ENCODE measurements at regions not wholly inside any gene's neighbourhood (a gene's known extent, or its start where the extent isn't known, plus 50 kb on each side); places are given as distances from the start of the nearest gene placed in this dataset.
A peak's percentile ranks its signal among the peaks of the same experiment; 100 is the strongest.
"Not testable (repeated sequence)": the region's sequence is repeated elsewhere in the genome, so short reads cannot be mapped to it uniquely, and the experiment has no call there.

DNA sequence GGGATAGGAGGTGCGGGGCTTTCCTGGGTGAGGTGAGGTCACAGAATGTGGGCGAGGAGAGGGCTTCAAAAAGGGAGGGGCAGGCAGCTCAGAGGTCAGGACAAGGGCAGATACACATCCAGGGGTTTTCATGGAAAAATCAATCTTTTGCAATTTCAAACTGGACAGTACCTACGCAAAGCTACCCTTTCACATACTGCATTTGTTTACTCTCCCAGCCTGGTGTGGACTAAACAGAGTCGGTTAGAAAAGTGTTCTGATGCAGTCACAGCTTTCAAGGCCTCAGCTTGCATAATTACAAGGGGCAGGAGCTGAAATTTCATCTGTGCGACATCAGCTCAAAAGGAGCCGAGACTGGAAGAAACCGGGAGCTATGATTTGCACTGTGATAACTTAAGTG is 309.9 kb upstream of the SOX1 start:
- not testable (repeated sequence) for DNase-seq (ENCODE audit: low spot score)

DNA sequence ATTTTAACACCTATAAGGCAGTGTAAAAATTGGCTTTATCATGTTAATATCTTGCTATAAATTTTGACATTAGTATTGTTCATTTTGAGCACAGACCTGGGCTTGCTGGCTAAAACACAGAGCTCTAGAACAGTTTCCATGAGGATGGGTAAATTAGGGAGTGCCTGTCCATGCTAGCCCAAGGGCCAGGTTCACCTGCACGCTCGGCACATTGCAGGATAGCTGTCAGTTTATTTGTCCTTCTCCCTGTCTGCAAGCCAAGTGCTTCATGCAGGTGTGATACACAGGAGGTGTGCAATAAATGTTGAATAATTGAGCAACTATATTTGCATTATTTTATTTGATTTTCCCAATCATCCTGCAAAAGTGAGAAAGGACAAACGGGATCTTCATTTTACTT is 309.3 kb upstream of the SOX1 start:
- DNase-seq (ENCODE audit: low spot score): not testable (repeated sequence)

DNA sequence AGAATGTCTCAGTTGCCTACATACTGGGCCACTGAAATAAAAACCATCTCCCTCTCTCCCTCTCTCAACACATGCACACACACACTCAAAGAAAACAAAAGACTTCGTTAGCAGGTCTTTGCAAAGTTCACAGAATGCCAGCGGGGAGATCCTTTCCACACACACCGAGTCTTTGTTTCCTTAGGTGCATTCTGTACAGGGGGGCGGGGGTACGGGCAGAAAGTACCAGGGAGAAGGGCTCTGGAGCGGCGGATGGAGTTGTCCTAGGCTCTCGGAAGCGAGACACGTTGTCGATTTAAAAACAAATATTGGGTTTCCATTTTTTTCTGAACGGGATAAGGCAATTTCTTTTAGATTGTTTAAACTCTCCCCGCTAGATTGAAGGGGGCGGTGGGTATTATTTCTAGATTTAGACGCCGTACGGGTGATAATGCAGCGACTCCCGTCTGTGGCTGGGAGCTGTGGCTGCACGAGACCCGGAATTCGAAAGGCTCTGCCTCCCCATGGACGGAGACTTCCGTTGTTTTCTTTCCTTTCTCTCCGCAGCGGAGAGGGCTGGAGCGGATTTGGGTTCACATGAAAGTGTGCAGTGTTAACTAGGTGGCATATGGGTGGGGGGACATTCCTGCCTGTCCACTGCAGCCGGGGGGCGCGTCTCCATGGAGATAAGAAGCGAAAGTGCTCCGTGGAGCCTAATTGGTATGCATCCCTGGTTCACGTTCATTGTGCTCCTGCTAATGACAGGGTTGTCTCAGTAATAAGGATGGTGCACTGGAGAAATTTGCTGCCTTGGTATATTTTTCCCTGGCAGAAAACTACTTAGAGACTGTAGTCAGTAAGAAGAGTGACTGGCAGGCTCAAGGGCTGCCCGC is 303.7 kb upstream of the SOX1 start:
- not testable (repeated sequence) for DNase-seq (ENCODE audit: low spot score)

DNA sequence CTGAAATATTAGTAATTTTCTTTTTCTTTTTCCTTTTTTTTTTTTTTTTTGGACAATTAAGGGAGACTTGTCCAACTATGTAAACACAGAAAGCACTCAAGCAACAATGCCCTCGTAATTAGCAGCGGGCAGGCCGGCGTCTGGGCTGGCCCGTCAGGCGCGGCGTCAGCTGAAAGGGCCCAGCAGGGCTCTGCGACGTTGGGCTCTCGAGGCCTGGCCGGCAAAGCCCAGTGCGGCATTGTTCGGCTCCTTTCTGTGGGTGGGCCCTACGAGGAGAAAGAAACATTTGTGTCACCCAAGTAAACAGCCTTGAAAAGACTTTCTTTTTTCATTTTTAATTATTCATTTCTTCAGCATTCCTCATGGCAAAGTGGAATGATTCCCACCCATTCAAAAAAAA is 302.4 kb upstream of the SOX1 start:
- not testable (repeated sequence) for DNase-seq (ENCODE audit: low spot score)

DNA sequence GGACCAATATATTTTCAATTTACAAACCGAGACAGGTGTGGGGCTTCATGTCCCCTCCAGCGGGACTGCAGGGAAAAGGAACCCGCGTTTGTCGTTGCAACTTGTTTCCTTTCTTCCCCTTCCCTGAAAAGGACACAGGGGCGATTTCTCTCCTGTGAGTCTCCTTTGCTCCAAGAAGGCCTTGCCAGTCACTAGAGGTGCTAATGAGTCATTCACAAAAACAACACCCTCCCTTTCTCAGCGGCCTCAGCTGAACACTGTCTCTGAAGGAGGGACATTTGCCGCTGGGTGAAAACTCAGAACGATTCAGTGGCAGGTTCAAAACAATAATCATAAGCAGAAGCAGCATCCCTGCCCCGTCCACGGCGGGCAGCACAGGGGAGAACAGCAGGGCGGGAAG is 302.0 kb upstream of the SOX1 start:
- DNase-seq (ENCODE audit: low spot score): not testable (repeated sequence)

DNA sequence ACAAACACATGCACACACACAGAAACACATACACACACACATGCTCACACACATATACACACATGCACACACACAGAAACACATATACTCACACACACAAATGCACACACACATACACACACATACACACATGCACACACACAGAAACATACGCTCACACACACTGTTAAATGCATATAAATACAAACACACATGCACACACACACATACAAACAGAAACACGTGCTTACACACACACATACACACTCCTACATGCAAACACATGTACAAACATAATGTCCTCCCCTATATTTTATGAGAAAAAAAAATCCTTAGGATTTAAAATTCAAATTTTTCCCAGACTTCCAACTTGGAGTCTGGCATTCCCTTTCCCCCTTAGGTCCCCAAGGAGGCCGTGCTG is 291.2 kb upstream of the SOX1 start:
- DNase-seq (ENCODE audit: low spot score): not testable (repeated sequence)

DNA sequence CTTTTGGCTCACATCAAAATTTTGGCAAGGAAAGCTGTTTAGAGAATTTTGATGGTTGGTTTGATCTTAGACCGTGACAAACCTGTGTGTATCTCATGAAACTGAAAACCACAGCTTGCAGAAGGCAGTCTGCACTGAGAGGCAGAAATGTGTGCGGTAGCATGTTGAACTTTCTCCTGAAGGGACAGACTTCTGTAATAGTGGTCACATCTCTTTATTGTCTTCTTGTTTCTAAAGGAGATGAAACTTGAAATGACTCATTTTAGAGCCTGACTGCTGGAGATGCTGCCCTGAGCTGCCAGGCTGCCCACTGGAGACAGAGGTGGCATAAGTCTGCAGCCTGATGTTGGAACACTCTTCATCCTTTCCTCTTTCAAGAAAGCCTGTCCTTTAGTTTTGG is 289.6 kb upstream of the SOX1 start:
- DNase-seq (ENCODE audit: low spot score): not testable (repeated sequence)

DNA sequence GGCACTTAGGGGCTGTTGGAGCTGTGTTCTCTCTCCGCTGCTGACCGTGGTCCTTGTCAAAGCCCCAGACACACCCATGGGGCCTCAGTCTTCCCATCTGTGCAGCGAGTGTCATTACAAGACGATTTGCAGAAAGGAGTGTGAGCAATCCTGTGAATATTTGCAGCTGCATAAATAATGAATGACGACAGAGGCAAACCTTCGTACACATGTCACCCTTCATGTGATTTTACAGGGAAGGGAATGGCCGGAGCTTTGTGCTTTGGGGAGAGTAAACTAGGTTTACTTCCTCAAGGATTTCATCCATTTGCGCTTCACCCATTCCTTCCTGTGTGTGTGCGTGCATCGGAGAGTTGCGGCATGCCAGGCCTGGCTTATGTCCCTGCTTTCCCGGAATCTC is 285.6 kb upstream of the SOX1 start:
- DNase-seq (ENCODE audit: low spot score): not testable (repeated sequence)

DNA sequence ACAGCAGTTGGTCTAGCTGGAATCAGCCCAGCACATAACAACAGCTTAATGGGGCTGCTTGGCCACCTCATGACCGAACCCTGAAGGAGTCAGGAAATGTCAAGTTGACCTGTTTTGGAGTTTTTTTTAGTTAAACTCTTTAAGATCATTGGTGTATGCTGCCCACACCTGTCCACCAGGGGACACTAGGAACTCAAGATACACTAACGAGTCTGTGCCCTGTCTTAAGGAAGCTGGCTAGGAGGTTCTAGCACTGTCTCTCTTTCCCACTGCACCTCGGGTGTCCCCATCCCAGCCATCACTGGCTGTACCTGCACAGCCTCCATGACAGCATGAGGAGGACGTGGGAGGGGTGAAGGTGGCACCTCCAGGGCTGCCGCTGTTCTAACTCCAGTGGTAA is 279.6 kb upstream of the SOX1 start:
- not testable (repeated sequence) for DNase-seq (ENCODE audit: low spot score)

DNA sequence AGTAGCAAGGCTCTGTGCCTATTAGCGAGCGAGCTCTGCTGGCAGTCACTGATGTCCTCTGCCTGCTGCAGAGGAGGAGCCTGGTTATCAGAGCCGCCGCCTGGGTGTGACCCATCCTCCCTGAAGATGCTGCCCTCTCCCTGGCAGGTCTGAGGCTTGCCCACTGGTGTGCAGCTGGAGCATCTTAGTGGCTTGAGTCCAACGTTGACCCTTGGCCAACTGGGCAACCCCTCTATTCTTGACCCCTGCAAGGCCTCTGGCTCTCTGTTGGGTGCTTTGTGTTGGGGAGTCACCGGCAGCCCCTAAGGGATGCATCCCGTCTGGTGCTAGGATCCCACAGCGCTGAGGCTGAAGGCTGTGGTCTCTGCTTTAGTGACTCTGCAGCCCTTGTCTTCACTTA is 277.9 kb upstream of the SOX1 start:
- DNase-seq (ENCODE audit: low spot score): no peak

DNA sequence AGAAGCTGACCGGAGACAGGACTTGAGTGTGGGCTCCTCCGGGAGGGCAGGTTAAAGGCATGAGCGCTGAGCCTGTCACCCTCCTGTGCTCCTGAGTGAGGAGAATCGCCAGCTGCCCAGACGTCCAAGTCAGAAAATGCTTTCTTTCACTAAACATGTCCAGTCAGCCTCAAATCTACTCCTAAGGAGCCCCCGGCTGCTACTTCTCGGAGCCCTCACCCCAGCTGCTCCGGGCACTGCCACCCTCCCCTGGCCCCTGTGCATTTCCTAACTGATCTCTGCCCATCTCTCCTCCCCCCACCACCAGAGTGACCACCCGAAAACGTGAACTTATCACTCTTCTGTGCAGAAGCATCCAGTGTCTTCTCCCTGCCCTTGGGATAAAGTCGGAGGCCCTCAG is 277.5 kb upstream of the SOX1 start:
- DNase-seq (ENCODE audit: low spot score): peak; percentile 3

DNA sequence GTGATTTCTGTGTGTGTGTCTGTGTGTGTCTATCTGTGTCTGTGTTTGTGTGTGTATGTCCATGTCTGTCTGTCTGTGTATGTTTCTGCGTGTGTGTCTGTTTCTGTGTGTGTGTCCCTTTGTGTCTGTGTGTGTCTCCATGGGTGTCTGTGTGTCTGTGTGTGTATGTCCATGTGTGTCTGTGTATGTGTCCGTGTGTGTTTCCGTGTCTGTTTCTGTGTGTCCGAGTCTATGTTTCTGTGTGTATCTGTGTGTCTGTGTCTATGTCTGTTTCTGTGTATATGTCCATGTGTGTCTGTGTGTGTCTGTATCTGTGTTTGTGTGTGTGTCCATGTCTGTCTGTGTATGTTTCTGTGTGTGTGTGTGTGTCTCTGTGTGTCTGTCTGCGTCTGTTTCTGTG is 276.3 kb upstream of the SOX1 start:
- DNase-seq (ENCODE audit: low spot score): no peak

DNA sequence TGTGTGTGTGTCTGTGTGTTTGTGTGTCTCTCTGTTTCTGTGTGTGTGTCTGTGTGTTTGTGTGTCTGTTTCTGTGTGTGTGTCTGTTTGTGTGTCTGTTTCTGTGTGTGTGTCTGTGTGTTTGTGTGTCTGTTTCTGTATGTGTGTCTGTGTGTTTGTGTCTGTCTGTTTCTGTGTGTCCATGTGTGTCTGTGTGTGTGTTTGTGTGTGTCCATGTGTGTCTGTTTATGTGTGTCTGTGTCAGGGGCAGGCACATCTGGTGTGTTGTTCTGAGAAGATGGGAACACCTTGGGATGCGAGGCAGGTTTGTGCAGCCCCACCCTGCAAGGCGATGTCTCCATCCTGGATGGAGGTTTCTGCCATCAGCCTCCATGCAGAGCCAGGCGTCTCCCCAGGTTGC is 275.8 kb upstream of the SOX1 start:
- DNase-seq (ENCODE audit: low spot score): no peak

DNA sequence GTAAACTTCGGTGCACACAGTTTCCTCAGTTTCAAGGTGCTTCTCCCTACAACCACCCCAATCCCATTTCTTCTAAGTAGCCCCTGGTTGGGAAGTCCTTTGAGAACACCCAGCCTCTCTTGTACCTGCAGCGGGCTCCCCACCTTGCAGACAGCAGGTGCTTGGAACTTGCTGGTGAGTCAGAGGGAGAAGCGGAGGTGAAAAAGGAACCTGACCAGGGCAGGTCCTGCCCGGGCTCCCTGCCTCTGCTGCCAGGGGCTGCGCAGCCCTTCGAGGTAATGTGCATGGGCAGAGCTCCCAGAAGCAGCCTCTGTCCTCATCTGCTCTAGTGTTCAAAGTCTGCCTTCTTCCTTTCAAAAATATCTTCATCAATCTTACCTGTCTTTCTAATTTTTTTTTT is 274.0 kb upstream of the SOX1 start:
- DNase-seq (ENCODE audit: low spot score): no peak

Measured in iPS-NIHi11 (cell line).